Adrenal gland (tissue), 9 donors: ENCODE measurements at regions not wholly inside any gene's neighbourhood (a gene's known extent, or its start where the extent isn't known, plus 50 kb on each side); places are given as distances from the start of the nearest gene placed in this dataset.

ENCODE experiments used
- DNase-seq, 7 donors: peaks; one replicate each; pipeline ENCODE4 v3.0.0-alpha.2; 2019 to 2020
- H3K27ac ChIP-seq, 5 donors: fragments of 200-600 bp; sonication (generic) in 4 of 5; 1 replicate in 3 of 5; 2 replicates in 2 of 5; pipeline versions ENCODE4 v1.5.1 to v1.8.0; 2016 to 2020; ENCODE audit warnings: mild to moderate bottlenecking in 1 of 5
- H3K27me3 ChIP-seq: fragments of 200-600 bp; 2 replicates; pipeline ENCODE4 v1.8.0; 2021
- H3K36me3 ChIP-seq, 2 donors: fragments of 200-600 bp; replicated peaks in 1 of 2; 1 replicate in 1 of 2; 2 replicates in 1 of 2; pipeline versions ENCODE4 v1.5.1 to v1.8.0; 2018 to 2022
- H3K4me1 ChIP-seq, 2 donors: fragments of 200-600 bp; replicated peaks in 1 of 2; 1 replicate in 1 of 2; 2 replicates in 1 of 2; pipeline versions ENCODE4 v1.5.1 to v1.8.0; 2018 to 2021
- H3K4me3 ChIP-seq, 4 donors: fragments of 200-600 bp; sonication (generic) in 3 of 4; one replicate each; pipeline ENCODE4 v1.5.1; 2016 to 2018
- H3K9me3 ChIP-seq, 3 donors: fragments of 200-600 bp; sonication (generic) in 1 of 3; replicated peaks in 1 of 3; 1 replicate in 2 of 3; 2 replicates in 1 of 3; pipeline versions ENCODE4 v1.5.1 to v1.8.0; 2016 to 2021
- POLR2A ChIP-seq, 2 donors: fragments of 450-650 bp; IDR thresholded peaks; one replicate each; pipeline ENCODE4 v1.6.1; 2017; ENCODE audit warnings: antibody characterized with exemption in 2 of 2, mild to moderate bottlenecking in 2 of 2, moderate library complexity in 1 of 2
- WGBS, 4 donors: extraction: QIAGEN DNeasy Blood & Tissue Kit in 2 of 4; methylation state at CpG; one replicate each; pipeline versions ENCODE4 v1.1.5 to v1.1.7; 2013 to 2017; 5-methylcytosine and 5-hydroxymethylcytosine counted together
- intact Hi-C, 2 donors: fragments of 100-400 bp; cut with DNase I; formaldehyde crosslinking; loops; one replicate each; pipeline versions ENCODE4 v1.14.1 to v1.15.0; 2022 to 2023
- TF ChIP-seq, protein P1 (sequence below), 6 experiments: fragments of 450-650 bp in 4 of 6; fragments of 200-600 bp in 2 of 6; sonication (generic) in 1 of 6; IDR thresholded peaks; 1 replicate in 5 of 6; 2 replicates in 1 of 6; pipeline versions ENCODE4 v1.5.1 to v1.8.0; 2016 to 2021; ENCODE audit warnings: antibody characterized with exemption in 6 of 6, mild to moderate bottlenecking in 2 of 6, moderate library complexity in 1 of 6
- donor health status: healthy with polysubstance abuse.
- donor health status: Bipolar disorder and iron deficiency.
- donor health status: DM: yes; HTN: yes; CAD: no.
- donor health status: DM: no; HTN: no; CAD: no.
- donor health status: DM: no; HTN: no; CAD: no.

DNA sequence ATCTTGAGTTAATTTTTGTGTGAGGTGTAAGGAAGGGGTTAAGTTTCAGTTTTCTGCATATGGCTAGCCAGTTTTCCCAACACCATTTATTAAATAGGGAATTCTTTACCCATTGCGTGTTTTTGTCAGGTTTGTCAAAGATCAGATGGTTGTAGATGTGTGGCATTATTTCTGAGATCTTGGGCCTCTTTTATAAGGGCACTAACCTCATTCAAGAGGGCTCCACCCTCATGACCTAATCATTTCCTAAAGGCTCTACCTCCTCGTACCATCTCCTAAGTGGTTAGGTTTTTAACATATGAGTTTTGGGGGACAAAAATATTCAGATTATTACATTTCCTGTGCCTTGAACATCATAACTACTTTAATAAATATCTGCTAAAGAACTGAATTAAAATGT is 510.9 kb downstream of the UTRN start:
- intact Hi-C loops = no loop called here
- Histone ChIP-seq H3K9me3 (no peaks in the 10 kb centered on the region), H3K27ac (no peak overlapping the region), H3K4me3 (no peak overlapping the region), H3K36me3 (peaks cover 0 to 3% of the 10 kb centered on the region in 2 donors), H3K4me1 (no peaks in the 10 kb centered on the region), H3K27me3 (no peaks in the 10 kb centered on the region)
- no peak for DNase-seq
- TF ChIP-seq POLR2A (IDR thresholded peaks at IDR 0.05) = no peak
- TF ChIP-seq, protein P1, sequence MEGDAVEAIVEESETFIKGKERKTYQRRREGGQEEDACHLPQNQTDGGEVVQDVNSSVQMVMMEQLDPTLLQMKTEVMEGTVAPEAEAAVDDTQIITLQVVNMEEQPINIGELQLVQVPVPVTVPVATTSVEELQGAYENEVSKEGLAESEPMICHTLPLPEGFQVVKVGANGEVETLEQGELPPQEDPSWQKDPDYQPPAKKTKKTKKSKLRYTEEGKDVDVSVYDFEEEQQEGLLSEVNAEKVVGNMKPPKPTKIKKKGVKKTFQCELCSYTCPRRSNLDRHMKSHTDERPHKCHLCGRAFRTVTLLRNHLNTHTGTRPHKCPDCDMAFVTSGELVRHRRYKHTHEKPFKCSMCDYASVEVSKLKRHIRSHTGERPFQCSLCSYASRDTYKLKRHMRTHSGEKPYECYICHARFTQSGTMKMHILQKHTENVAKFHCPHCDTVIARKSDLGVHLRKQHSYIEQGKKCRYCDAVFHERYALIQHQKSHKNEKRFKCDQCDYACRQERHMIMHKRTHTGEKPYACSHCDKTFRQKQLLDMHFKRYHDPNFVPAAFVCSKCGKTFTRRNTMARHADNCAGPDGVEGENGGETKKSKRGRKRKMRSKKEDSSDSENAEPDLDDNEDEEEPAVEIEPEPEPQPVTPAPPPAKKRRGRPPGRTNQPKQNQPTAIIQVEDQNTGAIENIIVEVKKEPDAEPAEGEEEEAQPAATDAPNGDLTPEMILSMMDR (IDR thresholded peaks at IDR 0.05) = no peak
- WGBS, 4 donors = 96 to 100% (median 97%) methylated on average over 2 of the region's 2 CpGs

- Histone ChIP-seq H3K27me3 (no peaks in the 10 kb centered on the region), H3K36me3 (peaks cover 0 to 3% of the 10 kb centered on the region in 2 donors), H3K27ac (no peak overlapping the region), H3K9me3 (no peaks in the 10 kb centered on the region), H3K4me1 (no peaks in the 10 kb centered on the region), H3K4me3 (no peak overlapping the region)
- DNase-seq = no peak
- 89 to 93% (median 91%) methylated on average over 7 of the region's 7 CpGs for WGBS, 4 donors
- intact Hi-C loops = no loop called here
- TF ChIP-seq, protein P1 (IDR thresholded peaks at IDR 0.05) = no peak
- TF ChIP-seq POLR2A (IDR thresholded peaks at IDR 0.05) = no peak
Observed at GRCh38 chr6:144797881-144798589, 512.9 kb downstream of the UTRN start.

DNA sequence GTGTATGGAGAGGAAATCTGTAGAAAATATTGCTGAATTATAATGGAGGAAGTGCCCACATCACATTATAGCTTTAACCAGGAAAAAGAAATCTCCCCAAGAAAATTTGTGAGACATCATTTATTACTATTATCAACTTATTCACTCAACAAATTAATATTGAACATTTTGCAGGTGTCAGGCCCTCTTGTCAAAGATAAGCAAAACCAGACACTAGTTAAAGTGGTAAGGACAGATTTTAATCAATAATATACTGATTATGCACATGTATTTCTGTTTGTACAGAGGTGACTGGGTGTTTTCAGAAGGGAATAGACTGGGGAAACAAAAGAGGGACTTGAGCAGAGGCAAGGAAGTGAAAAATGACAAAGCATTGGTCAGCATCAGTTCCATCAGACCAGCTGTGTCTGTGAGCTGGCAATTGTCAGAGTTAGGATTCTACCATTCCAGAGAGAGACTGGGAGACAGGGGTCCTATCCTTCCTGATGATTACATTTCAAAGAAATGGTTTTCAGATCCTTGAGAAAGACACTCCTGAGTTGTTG is 519.2 kb downstream of the UTRN start:
- H3K27me3 ChIP-seq = no peaks in the 10 kb centered on the region
- no peaks in the 10 kb centered on the region for H3K36me3 ChIP-seq
- no peak overlapping the region for H3K4me3 ChIP-seq
- H3K9me3 ChIP-seq = no peaks in the 10 kb centered on the region
- peaks cover 0 to 20% of the 10 kb centered on the region in 2 donors for H3K4me1 ChIP-seq
- no peak overlapping the region for H3K27ac ChIP-seq
- intact Hi-C loops = no loop called here
- DNase-seq = no peak
- no peak for TF ChIP-seq POLR2A (IDR thresholded peaks at IDR 0.05)
- TF ChIP-seq, protein P1 (IDR thresholded peaks at IDR 0.05) = no peak

DNA sequence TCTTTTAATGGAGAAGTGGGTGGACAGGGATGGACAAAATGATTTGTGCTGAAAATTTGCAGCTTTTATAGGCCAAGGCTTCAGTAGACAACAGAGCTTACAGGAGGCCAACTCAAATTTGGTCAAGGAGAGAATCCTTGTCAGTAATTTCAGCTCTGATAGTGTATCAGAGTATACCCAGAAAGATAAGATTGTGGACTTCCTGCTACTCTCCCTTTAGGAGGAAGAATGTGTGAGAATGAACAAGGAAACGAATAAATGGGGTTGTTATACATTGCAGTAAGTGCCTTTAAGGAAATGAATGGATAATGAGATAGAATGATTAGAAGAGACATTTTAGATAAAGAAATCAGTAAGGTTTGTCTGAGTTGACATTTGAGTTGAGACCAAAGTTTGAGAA is 519.9 kb downstream of the UTRN start:
- 50 to 57% (median 55%) methylated on average over 1 of the region's 1 CpG for WGBS, 4 donors
- Histone ChIP-seq H3K4me1 (peaks cover 0 to 20% of the 10 kb centered on the region in 2 donors), H3K27me3 (no peaks in the 10 kb centered on the region), H3K4me3 (no peak overlapping the region), H3K27ac (no peak overlapping the region), H3K9me3 (no peaks in the 10 kb centered on the region), H3K36me3 (no peaks in the 10 kb centered on the region)
- TF ChIP-seq POLR2A (IDR thresholded peaks at IDR 0.05) = no peak
- intact Hi-C loops = no loop called here
- no peak for DNase-seq

- Histone ChIP-seq H3K9me3 (no peaks in the 10 kb centered on the region), H3K27me3 (no peaks in the 10 kb centered on the region), H3K4me3 (no peak overlapping the region), H3K27ac (no peak overlapping the region), H3K36me3 (no peaks in the 10 kb centered on the region), H3K4me1 (peaks cover 3 to 20% of the 10 kb centered on the region in 2 donors)
- no peak for DNase-seq
- TF ChIP-seq, protein P1 (IDR thresholded peaks at IDR 0.05) = no peak
- TF ChIP-seq POLR2A (IDR thresholded peaks at IDR 0.05) = no peak
- intact Hi-C loops = no loop called here
Observed at GRCh38 chr6:144806222-144806621, 521.1 kb downstream of the UTRN start.
